ENCODE measurements at regions not wholly inside any gene's neighbourhood (a gene's known extent, or its start where the extent isn't known, plus 50 kb on each side); places are given as distances from the start of the nearest gene placed in this dataset.
"Not testable (repeated sequence)": the region's sequence is repeated elsewhere in the genome, so short reads cannot be mapped to it uniquely, and the experiment has no call there.

DNA sequence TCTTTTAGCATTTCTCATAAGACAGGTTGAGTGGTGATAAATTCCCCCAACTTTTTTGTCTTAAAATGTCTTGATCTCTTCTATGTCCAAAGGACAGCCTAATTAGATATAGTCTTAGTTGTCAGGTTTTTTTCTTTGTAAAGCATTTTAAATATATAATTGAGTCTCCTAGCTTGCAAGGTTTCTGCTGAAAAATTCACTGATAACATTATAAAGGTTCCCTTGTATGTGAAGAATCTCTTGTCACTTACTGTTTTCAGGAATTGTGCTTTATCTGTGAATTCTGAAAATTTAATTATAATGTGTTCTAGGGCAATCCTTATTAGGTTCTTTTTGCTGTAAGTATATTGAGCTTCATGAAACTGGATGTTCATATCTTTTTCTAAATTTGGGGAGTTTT is 96.8 kb upstream of the ZNF92 start:
- H3K4me3 ChIP-seq (ENCODE audit: low read length, poor library complexity, severe bottlenecking), result no peak overlapping the region
- no peak overlapping the region for H3K9ac ChIP-seq (ENCODE audit: low read depth, low read length, poor library complexity, severe bottlenecking)
- no peaks in the 10 kb centered on the region for H3K79me2 ChIP-seq (ENCODE audit: insufficient read depth, low read length)

DNA sequence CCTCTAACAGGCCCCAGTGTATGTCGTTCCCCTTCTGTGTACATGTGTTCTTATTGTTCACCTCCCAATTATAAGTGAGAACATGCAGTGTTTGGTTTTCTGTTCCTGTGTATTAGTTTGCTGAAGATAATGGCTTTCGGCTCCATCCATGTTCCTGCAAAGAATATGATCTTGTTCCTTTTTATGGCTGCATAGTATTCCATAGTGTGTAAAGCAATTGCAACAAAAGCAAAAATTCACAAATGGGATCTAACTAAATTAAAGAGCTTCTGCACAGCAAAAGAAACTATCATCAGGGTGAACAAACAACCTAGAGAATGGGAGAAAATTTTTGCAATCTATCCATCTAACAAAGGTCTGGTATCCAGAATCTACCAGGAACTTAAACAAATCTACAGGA is 102.2 kb upstream of the ZNF92 start:
- not testable (repeated sequence) for H3K9me3 ChIP-seq (ENCODE audit: insufficient read depth, low read depth, low read length); H3K4me3 ChIP-seq (ENCODE audit: low read length, poor library complexity, severe bottlenecking); H4K20me1 ChIP-seq (ENCODE audit: insufficient read depth, low read length, poor library complexity, severe bottlenecking); H3K9ac ChIP-seq (ENCODE audit: low read depth, low read length, poor library complexity, severe bottlenecking); H3K36me3 ChIP-seq (ENCODE audit: insufficient read depth, low read length); H3K79me2 ChIP-seq (ENCODE audit: insufficient read depth, low read length); H3K27me3 ChIP-seq (ENCODE audit: insufficient read depth, low read length, poor library complexity, severe bottlenecking); H3K9me2 ChIP-seq (replicated peaks; ENCODE audit: low read depth, low read length); H2AFZ ChIP-seq (ENCODE audit: low read length); H3K4me2 ChIP-seq (ENCODE audit: low read depth, low read length, poor library complexity, severe bottlenecking); H3K4me1 ChIP-seq (ENCODE audit: insufficient read depth, low read length, poor library complexity, severe bottlenecking); H3F3A ChIP-seq (ENCODE audit: low read depth)

More for the DNA sequence above, 96.8 kb upstream of the ZNF92 start:
- Histone ChIP-seq H3K4me2 (ENCODE audit: low read depth, low read length, poor library complexity, severe bottlenecking) (no peak overlapping the region), H3F3A (ENCODE audit: low read depth) (no peaks in the 10 kb centered on the region), H3K9me2 (replicated peaks; ENCODE audit: low read depth, low read length) (no peaks in the 10 kb centered on the region), H2AFZ (ENCODE audit: low read length) (no peak overlapping the region), H3K36me3 (ENCODE audit: insufficient read depth, low read length) (no peaks in the 10 kb centered on the region), H3K4me1 (ENCODE audit: insufficient read depth, low read length, poor library complexity, severe bottlenecking) (no peaks in the 10 kb centered on the region), H4K20me1 (ENCODE audit: insufficient read depth, low read length, poor library complexity, severe bottlenecking) (no peaks in the 10 kb centered on the region), H3K27me3 (ENCODE audit: insufficient read depth, low read length, poor library complexity, severe bottlenecking) (no peaks in the 10 kb centered on the region), H3K9me3 (ENCODE audit: insufficient read depth, low read depth, low read length) (0 out of 2 replicates have a peak, but pooled peaks cover 3% of the 10 kb centered on the region)
- TF ChIP-seq, protein P1, sequence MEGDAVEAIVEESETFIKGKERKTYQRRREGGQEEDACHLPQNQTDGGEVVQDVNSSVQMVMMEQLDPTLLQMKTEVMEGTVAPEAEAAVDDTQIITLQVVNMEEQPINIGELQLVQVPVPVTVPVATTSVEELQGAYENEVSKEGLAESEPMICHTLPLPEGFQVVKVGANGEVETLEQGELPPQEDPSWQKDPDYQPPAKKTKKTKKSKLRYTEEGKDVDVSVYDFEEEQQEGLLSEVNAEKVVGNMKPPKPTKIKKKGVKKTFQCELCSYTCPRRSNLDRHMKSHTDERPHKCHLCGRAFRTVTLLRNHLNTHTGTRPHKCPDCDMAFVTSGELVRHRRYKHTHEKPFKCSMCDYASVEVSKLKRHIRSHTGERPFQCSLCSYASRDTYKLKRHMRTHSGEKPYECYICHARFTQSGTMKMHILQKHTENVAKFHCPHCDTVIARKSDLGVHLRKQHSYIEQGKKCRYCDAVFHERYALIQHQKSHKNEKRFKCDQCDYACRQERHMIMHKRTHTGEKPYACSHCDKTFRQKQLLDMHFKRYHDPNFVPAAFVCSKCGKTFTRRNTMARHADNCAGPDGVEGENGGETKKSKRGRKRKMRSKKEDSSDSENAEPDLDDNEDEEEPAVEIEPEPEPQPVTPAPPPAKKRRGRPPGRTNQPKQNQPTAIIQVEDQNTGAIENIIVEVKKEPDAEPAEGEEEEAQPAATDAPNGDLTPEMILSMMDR (conservative IDR thresholded peaks at IDR 0.05; ENCODE audit: low read length), result no peak
- TF ChIP-seq EZH2phosphoT487 (IDR thresholded peaks at IDR 0.05; ENCODE audit: borderline replicate concordance), result no peak

DNA sequence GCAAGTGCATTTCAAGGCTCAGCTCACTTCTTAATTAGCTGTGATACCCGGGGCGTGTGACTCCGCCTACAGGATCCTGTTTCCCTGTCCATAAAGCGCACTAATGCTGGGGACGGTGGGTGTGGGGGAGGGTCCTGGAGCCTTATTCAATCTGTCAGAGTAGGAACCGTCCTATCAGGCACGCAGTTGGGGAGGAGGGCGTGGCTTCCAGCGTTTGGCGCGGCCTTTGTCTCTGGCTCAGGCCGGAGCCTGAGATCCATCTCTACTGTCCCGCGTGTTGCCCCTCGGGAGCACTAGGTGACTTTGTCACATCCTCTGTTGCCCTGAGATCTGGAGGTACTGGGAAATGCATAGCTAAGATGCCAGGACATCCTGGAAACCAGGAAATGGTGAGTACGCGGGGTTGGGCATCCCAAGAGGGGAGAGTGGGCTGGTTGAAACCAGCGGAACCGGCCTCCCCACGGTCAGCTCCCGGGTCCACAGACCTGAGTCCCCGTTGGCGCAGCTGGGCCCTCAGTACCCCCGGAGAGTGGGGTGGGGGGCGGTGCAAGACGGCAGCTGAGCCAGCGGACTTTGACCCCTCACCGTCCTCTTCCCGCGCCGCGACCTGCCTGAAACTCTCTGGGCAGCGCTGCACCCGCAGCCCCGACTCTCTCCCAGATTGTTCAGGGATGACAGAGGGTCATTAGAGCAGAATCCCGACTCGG is 104.4 kb upstream of the ZNF92 start:
- no peak overlapping the region for H3K4me3 ChIP-seq (ENCODE audit: low read length, poor library complexity, severe bottlenecking)
- H3K4me1 ChIP-seq (ENCODE audit: insufficient read depth, low read length, poor library complexity, severe bottlenecking), result no peaks in the 10 kb centered on the region
- no peak overlapping the region for H3K4me2 ChIP-seq (ENCODE audit: low read depth, low read length, poor library complexity, severe bottlenecking)
- H3K9me3 ChIP-seq (ENCODE audit: insufficient read depth, low read depth, low read length), result no peaks in the 10 kb centered on the region
- H3F3A ChIP-seq (ENCODE audit: low read depth), result no peaks in the 10 kb centered on the region
- no peaks in the 10 kb centered on the region for H3K36me3 ChIP-seq (ENCODE audit: insufficient read depth, low read length)
- TF ChIP-seq, protein P1 (conservative IDR thresholded peaks at IDR 0.05; ENCODE audit: low read length), result no peak
- no peak for TF ChIP-seq EZH2phosphoT487 (IDR thresholded peaks at IDR 0.05; ENCODE audit: borderline replicate concordance)
- no peak overlapping the region for H2AFZ ChIP-seq (ENCODE audit: low read length)
- H3K27me3 ChIP-seq (ENCODE audit: insufficient read depth, low read length, poor library complexity, severe bottlenecking), result no peaks in the 10 kb centered on the region
- no peaks in the 10 kb centered on the region for H3K79me2 ChIP-seq (ENCODE audit: insufficient read depth, low read length)
- no peak overlapping the region for H3K9ac ChIP-seq (ENCODE audit: low read depth, low read length, poor library complexity, severe bottlenecking)
- H4K20me1 ChIP-seq (ENCODE audit: insufficient read depth, low read length, poor library complexity, severe bottlenecking), result no peaks in the 10 kb centered on the region
- no peaks in the 10 kb centered on the region for H3K9me2 ChIP-seq (replicated peaks; ENCODE audit: low read depth, low read length)

DNA sequence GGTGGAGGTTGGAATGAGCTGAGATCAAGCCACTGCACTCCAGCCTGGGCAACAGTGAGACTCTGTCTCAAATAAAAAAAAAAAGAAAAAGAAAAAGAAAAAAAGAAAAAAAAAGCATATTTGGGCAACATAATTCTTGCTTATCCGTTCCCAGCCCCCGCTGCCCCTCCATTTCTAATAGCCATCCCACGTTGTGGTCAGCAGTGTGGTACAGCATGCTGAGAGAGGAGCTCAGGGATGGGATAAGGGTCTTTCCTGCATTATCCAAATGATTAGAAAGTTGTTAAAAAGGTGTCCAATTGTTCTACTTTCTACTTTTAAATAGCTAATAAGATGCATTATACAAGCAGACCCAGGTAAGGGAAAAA is 104.9 kb upstream of the ZNF92 start:
- H3K4me3 ChIP-seq (ENCODE audit: low read length, poor library complexity, severe bottlenecking), result no peak overlapping the region
- H4K20me1 ChIP-seq (ENCODE audit: insufficient read depth, low read length, poor library complexity, severe bottlenecking), result no peaks in the 10 kb centered on the region
- H3K79me2 ChIP-seq (ENCODE audit: insufficient read depth, low read length), result no peaks in the 10 kb centered on the region
- H3K9ac ChIP-seq (ENCODE audit: low read depth, low read length, poor library complexity, severe bottlenecking), result no peak overlapping the region
- no peak overlapping the region for H2AFZ ChIP-seq (ENCODE audit: low read length)
- no peaks in the 10 kb centered on the region for H3K9me3 ChIP-seq (ENCODE audit: insufficient read depth, low read depth, low read length)
- no peaks in the 10 kb centered on the region for H3K36me3 ChIP-seq (ENCODE audit: insufficient read depth, low read length)
- H3K4me1 ChIP-seq (ENCODE audit: insufficient read depth, low read length, poor library complexity, severe bottlenecking), result no peaks in the 10 kb centered on the region
- H3K4me2 ChIP-seq (ENCODE audit: low read depth, low read length, poor library complexity, severe bottlenecking), result no peak overlapping the region
- no peaks in the 10 kb centered on the region for H3K27me3 ChIP-seq (ENCODE audit: insufficient read depth, low read length, poor library complexity, severe bottlenecking)
- no peaks in the 10 kb centered on the region for H3F3A ChIP-seq (ENCODE audit: low read depth)
- TF ChIP-seq EZH2phosphoT487 (IDR thresholded peaks at IDR 0.05; ENCODE audit: borderline replicate concordance), result no peak
- TF ChIP-seq, protein P1 (conservative IDR thresholded peaks at IDR 0.05; ENCODE audit: low read length), result no peak
- H3K9me2 ChIP-seq (replicated peaks; ENCODE audit: low read depth, low read length), result no peaks in the 10 kb centered on the region
